ENCODE measurements at regions not wholly inside any gene's neighbourhood (a gene's known extent, or its start where the extent isn't known, plus 50 kb on each side); places are given as distances from the start of the nearest gene placed in this dataset.
"Not testable (repeated sequence)": the region's sequence is repeated elsewhere in the genome, so short reads cannot be mapped to it uniquely, and the experiment has no call there.

DNA sequence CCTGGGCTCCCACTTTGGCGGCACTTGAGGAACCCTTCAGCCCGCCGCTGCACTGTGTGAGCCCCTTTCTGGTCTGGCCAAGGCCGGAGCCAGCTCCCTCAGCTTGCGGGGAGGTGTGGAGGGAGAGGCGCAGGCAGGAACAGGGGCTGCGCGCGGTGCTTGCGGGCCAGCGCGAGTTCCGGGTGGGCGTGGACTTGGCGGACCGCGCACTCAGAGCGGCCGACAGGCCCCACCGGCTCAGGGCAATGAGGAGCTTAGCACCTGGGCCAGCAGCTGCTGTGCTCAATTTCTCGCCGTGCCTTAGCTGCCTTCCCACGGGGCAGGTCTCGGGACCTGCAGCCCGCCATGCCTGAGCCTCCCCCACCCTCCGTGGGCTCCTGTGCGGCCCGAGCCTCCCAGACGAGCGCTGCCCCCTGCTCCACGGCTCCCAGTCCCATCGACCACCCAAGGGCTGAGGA, 324.8 kb downstream of the RAD51AP2 start:
- not testable (repeated sequence) for DNase-seq (ENCODE audit: low read depth)

DNA sequence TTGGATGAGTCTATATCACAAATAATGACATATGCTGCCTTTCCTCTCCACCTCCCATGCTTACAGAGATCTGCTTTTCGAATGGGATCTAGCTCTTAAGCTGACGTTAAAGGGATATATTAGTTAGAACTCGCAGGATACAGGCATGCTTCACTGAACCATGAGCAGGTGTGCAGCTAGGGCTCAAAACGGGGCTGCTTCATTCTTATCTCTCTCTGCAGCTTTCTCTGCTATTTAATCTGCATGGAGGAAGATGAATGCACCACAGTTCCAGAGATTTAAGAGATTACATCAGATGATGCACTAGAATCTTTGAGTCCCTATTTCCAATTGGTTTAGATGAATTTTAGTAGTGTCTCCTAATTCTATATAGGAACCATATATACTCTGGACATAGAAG, 327.0 kb downstream of the RAD51AP2 start:
- no peak for DNase-seq (ENCODE audit: low read depth)

DNA sequence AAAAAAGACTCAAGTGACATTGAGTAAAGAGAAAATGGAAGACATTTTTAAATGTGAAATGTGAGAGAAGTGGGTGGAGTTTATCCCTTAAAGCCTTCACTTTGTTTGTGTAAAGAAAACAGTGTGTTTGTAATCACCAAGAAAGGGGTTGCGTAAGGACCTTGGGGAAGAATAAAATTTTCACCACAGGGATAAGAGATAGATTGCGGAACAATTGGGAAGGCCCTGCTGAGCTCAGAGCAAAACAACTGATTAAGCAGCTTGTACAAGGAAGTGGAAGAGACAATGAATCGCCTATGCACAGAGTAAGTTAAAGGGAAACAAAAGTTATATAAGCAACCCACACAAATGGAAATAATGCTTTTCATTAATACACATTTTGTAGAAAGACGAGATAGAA, 327.7 kb downstream of the RAD51AP2 start:
- DNase-seq (ENCODE audit: low read depth): no peak

DNA sequence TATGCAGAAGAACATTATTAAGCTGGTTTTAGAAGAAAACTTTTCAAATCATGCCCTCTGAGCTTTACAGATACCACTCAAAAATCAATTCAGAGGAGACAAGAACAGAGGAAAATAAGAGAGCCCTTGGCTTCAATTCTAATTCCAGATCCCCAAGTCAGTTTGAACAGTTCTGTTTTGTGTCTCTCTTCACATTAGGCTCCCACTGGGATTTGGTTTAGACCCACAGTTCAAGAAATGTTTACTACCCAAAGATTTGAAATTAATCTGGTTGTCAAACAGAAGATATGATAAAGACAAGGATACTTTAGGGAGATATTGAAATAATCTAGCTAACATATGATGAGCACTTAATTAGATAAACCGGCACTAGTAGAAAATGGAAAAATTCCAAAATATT, 329.5 kb downstream of the RAD51AP2 start:
- DNase-seq (ENCODE audit: low read depth): no peak

DNA sequence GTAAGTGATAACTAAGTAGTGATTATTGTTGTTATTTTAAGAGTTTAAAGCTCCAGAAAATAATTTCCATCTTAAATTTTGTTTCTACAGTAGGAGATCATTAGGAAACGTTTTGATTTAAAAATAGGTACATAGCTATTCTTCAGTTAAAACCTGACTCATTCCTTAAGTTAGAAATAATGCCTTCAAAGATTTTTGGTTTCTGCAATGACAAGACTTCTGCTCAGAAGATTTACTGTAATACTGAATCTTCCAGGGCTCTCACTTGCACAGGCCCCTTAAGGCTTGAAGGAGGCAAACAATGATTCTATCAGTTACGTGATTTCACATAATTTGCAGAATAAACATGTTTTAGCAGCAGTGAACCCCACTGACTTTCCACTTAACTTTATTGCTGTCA, 333.7 kb downstream of the RAD51AP2 start:
- DNase-seq (ENCODE audit: low read depth): no peak

DNA sequence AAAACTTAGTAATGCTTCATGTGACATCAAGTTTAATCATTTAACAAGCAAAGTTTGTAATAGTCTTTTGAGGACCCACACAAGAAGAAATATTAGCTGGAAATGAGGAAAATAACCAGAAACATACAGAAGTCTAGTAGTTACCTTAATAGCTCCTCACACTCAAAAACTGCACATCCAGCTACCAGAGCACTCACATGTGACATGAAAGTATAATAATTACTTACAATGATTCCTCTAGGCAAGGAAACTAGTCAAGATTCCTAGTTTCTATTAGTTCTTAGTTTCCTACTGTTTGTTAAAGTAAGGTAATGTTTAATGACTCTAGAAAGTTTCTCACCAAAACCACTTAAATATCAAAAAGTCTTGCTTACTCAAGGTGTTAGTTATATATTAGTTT, 335.8 kb downstream of the RAD51AP2 start:
- DNase-seq (ENCODE audit: low read depth): no peak

DNA sequence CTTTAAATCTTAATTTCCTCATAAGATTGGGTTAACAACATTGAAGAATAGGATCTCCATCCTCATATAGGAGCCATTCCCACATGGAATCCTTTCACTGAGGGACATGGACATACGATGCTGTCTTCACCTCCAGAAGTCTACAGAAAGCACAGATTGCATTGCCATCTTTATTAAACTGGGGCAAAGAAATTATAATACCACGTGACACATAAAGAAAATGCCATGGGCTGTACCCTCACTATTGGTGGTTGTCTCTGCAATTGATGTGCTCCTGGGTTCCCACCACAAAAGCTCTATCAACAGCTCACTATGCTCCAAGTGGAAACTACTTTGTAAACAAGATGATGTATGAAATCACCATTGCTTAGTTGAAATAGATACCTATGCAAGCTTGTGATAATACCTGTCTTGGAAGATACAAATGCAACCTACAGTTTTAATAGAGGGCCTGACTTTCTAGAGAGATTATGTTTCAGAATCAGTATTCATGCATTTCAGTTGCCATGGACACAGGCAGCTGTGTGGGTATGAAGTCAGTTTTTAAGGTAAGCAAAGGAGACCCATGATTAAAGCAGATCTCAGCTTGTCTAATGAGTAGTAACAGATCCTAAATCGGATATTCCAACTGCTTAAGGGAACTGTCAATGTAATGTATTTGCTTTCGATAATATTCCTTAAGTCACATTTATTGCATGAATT, 337.0 kb downstream of the RAD51AP2 start:
- no peak for DNase-seq (ENCODE audit: low read depth)

DNA sequence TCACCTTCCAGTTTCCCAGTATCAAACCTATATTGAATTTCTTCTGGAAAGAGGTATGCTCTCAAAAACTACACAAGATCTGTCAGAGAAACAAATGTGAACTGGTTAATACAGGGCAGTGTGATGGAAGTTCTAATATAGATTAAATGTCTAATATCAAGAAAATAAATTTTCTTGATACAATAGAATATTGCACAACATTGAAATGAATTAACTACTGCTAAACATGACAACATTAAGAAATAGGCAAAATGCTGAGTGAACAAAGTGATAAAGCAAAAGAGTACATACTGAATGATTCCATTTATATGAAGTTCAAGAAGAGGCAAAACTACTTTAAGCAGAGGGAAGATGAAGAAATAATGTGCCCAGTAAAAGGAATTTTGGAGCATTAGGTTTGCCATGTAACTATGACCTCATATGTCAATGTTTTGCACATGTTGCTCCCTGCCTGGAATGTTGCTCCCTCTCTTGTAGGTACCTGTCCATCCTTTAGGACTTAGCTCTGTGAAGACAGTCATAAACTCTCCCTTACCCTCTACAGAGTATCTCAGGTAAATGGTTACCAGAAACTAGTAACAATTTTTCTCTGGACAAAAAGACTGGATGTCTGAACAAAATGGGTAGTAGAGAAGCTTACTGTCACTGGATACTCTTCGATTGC, 339.0 kb downstream of the RAD51AP2 start:
- DNase-seq (ENCODE audit: low read depth): no peak

DNA sequence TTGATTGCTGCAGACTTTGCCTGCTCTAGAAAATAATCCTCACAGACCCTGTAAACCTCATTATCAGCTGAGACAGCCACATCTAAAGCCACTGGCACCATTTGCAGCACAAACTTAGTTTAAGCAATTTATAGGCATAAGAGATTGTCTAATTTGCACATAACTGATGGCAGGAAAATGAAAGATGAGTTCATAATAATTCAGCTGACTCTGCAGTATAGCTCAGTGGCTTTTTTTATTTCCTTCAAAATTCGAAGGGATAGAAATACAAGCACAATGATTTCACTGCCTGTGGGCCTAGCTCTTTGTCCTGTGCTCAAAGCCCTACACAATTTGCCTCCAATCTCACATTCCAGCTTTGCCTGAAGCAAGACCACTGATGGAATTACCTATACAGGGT, 341.2 kb downstream of the RAD51AP2 start:
- no peak for DNase-seq (ENCODE audit: low read depth)

DNA sequence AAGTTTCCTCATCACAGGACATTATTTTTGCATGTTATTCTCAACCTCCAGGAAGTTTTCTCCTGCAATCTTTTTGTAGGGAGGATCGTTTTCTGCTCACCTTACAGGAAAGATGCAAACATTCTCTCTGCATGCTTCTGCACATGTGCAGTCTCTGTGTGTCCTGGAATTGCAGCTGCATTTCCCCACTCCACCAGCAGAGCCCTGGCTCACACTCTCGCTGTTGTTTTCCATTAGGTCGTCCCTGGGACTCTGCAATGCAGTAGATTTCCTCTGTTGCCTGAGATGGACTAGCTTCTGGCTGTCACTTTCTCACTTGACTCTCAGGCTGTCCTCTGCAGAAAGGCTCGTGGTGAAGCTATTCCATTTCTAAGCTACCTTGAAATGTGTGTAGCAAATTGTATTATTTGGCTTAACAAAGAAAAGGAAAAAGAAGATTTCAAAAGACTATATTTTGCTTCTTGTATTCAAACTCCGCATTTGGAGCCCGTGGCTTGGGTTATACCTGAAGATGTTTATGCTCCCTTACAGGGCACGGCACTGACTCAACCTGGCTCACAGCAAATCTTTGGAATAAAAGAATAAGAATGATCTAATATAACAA, 346.7 kb downstream of the RAD51AP2 start:
- DNase-seq (ENCODE audit: low read depth): no peak

DNA sequence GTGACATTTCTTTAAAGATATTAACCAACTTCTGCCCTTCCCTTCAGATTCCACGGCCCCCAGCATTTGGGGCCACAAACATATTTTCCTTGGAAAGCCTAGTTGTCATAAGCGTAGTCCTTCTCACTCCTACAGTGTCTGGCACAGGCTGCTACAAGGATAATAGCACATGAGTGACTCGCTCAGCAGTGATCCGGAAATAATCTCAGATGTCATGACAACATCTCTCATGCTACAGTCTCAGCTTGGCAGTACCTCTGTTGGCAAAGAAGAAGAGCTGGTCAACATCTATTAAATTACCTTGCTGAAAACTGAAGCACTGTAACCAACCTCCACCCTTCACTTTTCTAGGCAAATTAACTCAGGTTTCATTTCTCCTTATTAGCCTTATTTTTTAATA, 351.7 kb downstream of the RAD51AP2 start:
- DNase-seq (ENCODE audit: low read depth): no peak

DNA sequence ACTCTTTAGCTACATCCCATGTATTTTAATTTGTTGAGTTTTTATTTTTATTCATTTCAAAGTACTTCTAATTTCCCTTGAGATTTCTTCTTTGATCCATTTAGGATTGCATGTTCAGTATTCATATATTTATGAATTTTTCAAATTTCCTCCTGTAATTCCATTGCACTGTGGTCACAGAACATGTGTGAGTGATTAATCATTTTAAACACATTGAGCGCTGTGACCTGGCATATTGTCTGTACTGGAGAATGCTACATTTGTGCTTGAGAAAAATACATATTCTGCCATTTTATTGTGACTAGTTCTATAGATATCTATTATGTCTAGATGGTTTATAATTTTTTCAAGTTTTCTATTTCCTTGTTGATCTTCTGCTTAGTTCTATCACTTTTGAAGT, 353.7 kb downstream of the RAD51AP2 start:
- DNase-seq (ENCODE audit: low read depth): no peak

DNA sequence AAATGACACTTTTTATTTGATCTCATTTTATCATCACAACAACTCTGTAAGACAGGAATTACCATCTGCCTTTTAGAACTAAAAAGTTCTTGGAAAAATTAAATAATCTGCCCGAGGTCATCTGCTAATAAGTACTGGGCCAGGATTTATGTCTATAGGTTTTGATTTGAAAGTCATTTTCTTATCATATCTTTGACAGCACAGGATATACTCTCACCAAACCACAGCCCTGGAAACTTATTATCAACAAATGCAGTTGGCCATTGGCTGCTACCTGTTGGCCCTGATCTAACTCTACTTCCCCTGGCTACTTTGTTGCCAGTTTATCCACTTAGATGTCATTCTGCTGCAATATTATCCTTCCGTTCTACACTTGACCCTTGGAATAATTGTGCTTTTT, 354.6 kb downstream of the RAD51AP2 start:
- DNase-seq (ENCODE audit: low read depth): no peak

DNA sequence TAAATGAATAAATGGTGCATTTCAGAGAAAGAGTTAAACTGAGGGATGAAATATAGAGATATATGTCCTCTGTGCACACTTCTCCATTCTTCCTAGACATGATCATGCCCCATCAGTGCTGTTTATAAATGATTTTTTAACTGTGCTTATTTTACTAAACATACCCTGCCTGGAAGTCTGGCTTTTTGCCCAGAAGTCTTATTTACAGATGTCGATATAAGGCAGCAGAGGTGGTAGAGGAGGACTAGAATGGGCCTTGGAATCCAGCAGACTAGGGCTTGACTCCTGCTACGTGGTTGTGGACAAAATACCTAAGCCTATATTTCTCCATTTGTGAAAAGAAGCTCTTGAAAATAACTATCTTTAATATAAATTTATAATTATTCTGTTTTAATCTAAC, 355.5 kb downstream of the RAD51AP2 start:
- DNase-seq (ENCODE audit: low read depth): no peak

DNA sequence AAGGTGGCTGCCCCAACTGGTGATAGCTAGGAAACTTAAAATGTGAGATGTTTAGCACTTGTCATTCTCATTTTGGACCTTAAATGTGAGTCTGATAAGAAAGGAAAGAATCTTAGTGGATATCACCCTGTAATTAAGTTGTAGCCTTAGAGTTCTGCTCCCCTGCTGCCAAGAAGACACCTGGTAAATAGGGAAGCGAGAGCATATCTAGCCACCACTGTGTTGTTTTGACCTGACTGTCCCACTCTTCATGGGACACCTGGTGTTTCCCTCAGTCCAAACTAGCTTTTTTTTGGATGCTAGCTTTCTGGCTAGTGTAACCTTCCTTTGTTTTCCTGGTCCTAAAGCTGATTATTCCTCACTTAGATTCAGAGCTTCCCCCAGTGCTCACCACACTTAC, 357.6 kb downstream of the RAD51AP2 start:
- no peak for DNase-seq (ENCODE audit: low read depth)

DNA sequence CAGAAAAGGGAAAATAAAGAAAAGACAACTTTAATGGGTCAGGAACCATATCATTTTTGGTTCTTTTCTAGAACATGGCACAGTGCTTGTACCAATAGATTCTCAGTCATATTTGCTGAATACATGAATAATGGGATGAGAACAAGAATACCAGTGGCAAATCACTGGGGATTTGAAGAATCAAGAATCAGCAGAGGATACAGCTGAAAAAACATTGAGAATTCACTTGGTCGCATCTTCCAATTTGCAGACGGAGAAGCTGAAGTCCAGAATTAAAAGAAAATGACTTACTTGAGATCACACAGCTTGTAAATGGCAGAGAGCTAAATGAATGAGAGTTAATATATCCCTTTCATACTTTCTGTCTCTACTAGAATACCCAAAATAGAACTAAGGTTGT, 362.2 kb downstream of the RAD51AP2 start:
- DNase-seq (ENCODE audit: low read depth): no peak

DNA sequence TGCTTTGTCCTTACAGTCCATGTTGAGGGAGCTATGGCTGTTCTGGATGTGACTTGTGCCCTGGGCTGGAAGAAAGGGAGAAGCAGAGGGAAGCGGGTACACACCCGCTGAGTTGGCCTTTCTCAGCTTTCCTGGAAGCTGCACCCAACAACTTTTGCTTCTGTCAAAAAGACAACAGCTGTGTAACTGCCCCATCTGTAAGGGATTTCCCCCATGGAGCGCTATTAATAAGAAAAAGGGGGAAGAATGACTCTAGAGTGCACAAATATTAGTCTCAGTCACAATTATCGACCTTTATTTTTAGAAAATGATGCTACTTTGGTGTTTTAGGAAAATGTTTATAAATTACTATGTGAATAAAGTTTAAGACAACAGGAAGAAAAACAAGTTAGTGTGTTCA, 368.3 kb downstream of the RAD51AP2 start:
- DNase-seq (ENCODE audit: low read depth): no peak

DNA sequence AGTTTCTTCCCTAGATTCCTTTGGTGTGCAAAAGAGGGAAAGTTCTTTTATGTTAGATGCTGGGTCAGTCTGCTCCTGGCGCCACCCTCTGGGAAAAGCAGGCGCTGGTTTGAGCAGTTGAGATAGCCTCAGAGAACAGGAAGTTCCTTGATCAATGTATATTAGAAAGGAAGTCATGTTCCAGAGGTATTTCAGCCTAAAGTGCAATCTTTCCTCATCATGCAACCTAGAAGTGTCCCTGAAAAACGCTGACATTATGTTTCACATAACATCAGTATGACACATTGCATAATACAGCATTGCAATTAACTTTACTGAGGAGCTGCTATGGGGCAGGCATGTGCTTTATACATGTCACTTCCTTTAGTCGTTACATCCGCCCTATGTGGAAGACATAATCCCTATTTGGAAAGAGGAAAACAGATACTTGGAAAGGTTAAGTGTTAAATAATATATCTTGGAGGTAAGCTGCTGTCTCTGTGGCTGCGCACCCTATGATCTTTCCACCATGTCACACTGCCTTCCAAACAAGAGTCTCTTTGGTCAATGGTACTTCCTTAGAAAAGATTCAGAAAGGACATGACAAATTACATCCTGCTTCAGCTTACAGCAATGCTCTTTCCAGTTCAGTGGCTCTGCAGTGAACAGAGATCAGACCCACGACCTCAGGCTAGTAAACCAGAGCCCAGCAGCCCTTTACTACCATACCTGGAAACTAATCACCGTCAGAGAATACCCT, 369.7 kb downstream of the RAD51AP2 start:
- DNase-seq (ENCODE audit: low read depth): no peak

DNA sequence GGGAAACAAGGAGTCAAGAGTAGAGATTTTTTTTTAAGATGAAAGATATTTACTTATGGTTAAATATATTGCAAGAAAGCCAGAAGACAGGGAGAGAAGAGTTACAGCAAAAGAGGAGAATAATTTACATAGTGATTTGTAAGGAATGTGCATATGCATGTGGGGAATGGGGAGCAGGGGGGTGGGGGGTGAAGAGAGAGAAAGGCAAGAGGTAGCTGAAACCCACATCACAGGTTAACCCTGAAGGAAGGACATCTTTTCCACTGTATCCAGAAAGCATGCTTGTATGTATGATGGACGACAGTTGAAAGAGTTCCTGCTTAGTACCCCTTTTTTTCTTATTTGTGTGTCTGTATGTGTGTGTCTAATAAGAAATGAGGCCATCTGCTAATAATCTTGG, 371.9 kb downstream of the RAD51AP2 start:
- no peak for DNase-seq (ENCODE audit: low read depth)

DNA sequence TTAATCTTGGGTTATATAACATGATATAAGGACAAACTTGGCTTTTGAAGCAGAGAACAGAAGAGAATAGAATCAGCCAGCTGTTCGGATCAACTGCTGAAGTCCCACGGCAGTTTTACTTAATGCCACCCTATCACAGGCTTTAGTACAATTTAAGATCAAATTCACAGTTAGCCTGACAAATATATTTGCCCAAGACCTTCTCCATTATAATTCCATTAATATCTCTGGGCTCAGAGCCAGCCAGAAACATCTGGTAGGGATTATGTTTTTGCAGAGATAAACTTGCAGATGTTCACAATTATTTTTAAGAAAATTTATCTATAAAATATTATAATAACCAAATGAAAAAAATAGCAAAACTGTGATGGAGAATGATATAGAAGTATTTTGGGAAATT, 381.4 kb downstream of the RAD51AP2 start:
- no peak for DNase-seq (ENCODE audit: low read depth)

DNA sequence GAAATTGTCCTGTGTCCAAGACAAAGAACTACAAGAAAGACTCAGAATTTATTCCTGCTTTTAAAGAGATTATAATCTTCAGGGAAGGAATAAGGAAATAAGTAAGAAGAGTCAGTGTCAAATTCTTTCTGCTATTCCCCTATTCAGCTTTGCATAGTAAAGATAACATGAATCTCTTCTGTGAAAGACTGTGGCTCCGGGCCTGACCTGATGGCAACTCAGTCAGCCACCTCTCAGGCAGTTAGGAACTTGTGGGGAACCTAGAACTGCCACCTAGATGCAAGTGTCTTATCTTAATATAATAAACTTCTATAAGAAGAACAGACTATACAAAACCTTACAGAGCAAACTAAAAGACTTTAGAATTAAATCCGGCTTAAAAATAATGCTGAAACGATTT, 382.0 kb downstream of the RAD51AP2 start:
- DNase-seq (ENCODE audit: low read depth): no peak

DNA sequence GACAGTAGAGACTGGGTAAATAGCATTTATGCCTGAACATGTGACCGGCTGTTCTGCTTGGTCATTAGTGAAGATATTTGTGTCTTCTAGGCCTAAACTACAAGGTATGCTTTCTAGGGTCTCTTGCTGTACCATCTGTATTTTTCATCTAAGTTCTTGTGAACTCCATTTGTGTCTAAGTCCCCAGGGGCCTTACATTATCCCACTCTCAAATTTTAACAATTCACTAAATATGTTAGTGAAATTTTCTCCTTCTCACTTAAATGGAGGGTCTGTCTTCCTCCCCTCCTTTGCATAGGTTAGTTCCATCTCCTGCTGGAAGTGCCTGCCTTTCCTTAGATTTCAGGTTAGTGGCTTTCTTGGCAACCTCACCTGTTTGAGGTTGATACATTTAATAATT, 382.6 kb downstream of the RAD51AP2 start:
- DNase-seq (ENCODE audit: low read depth): no peak
